SH-SY5Y (cell line): ENCODE measurements at regions not wholly inside any gene's neighbourhood (a gene's known extent, or its start where the extent isn't known, plus 50 kb on each side); places are given as distances from the start of the nearest gene placed in this dataset.

Experiments
- GATA2 ChIP-seq: IDR thresholded peaks from 2 replicates; pipeline ENCODE4 v1.6.1; 2011; ENCODE audit warnings: mild to moderate bottlenecking, low read depth, low read length
- GATA3 ChIP-seq: IDR thresholded peaks from 2 replicates; pipeline ENCODE4 v1.6.1; 2011; ENCODE audit warnings: low read depth, mild to moderate bottlenecking, low read length, moderate library complexity

- TF ChIP-seq GATA2 (no peak), GATA3 (no peak)
Observed at GRCh38 chr2:100708333-100708732, 111.6 kb upstream of the NPAS2 start.
